GM21367 (cell line): ENCODE measurements at regions not wholly inside any gene's neighbourhood (a gene's known extent, or its start where the extent isn't known, plus 50 kb on each side); places are given as distances from the start of the nearest gene placed in this dataset.

Experiments used
- ATAC-seq: cut with Tn5 transposase; IDR thresholded peaks from one replicate; pipeline ENCODE4 v1.9.1; 2021; ENCODE audit not compliant: unreplicated experiment

- ATAC-seq, result no peak
Measured at GRCh38 chr2:22769497-22769896, 615.5 kb upstream of the KLHL29 start.

- no peak for ATAC-seq
Measured at GRCh38 chr2:22784566-22784965, 600.4 kb upstream of the KLHL29 start.

GRCh38 chr2:22786817-22787216 lies 598.2 kb upstream of the KLHL29 start:
- no peak for ATAC-seq

DNA sequence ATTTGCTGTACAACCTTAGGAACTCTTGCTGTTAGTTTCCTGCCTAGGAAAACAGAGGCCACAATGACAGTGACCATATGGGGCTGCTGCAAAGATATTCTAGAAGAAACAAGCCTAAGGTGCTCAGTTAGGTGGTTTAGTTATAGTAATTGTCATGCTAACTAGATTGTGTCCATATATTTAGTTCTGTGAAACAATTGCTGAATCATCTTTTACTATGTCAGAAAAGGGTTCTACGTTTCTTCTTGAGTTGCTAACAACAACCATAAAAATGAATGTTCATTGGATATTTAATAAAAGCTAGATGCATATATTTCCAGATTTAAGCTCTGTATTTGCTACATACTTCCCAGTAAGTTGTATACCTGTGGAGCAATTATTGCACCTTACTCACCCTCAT lies 597.2 kb upstream of the KLHL29 start:
- ATAC-seq, result no peak

DNA sequence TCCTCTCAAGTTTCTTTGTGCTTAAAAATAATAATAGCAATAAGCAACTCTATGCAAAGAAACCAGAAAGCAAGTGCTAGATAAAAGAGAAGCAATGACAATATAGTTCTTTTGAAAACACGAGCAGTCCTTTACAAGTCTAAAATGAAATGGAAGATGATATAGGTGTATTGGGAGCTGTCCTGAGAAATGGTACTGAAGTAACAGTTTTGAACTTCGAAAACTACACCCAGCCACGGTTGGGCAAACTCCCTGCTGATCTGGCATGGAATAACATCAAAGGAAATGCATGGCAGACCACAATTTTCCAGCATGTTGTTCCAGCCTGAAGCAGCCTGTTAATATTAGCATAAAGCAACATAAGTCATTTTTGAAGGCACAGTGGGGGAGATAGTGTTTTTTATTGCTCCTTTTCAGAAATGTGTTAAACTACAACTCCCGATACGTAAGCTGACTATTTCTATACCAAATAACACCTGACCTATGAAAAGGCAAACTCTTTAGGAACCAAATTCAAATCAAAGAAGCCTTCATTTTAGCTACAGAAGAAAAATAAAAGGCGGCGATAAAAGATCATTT lies 596.1 kb upstream of the KLHL29 start:
- ATAC-seq, result no peak

DNA sequence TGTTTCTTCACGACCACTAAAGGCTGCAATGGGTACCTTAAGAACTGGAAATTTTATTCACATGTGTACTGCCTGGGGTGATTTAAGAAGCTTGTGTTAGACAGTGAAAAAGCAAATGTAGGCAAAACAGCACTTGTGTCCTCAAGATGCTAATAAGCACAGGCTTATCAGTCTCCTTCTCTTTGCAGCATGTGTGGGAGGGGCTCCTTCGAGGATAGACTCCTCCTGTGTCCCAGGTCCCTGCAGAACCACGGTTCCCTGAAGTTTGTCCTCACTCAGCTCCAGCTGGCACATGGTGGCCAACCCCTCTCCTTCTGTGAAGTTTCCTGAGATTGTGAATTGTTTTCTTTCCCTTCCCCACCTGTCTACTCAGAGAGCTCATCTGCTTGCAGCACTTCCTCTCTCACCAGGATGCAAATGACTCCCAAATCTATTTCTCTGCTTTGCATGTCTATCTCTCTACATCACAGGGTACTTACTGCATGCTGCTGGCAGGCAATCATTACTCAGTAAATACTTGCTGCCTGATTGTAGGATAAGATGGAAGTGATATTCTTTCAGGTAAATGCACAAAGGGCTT lies 589.6 kb upstream of the KLHL29 start:
- no peak for ATAC-seq

DNA sequence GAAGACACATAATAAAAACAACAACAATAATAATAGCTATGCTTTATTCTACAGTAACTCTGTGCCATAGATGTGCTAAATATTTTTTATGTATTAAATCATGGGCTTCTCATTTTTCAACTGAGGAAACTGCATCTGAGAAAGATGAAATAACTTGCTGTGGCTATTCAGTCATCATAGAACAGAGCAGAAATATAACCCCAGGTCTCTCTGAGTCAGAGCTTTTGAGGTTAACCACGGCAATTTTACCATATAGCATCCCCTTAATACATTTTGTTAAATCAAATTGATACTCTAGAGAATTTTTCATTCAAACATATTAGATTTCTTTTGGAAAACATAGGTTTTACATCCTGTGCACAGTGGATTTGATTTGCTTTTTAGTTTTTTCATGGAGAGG lies 586.6 kb upstream of the KLHL29 start:
- no peak for ATAC-seq

DNA sequence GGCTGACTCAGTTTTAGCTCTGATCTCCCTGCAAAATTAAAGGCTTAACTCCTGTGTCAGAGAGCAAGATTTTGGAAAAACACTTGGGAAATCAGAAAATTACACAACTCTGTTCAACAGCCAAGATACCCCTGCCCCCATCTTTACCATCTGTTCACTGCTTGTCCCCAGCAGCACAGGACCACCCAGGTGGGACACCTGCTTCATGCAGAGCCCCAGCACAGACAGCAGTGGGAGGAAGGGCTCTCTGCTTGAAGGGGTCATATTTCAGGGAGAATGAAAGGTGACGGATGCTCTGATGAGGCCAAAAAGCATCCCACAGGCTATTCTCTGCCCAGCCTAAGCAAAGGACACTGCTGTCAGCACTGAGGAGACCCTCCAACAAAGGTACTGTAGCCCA lies 584.6 kb upstream of the KLHL29 start:
- ATAC-seq, result no peak

- no peak for ATAC-seq
Measured at GRCh38 chr2:22801071-22801470, 583.9 kb upstream of the KLHL29 start.

GRCh38 chr2:22801970-22802369 lies 583.0 kb upstream of the KLHL29 start:
- ATAC-seq, result no peak

GRCh38 chr2:22807872-22808271 lies 577.1 kb upstream of the KLHL29 start:
- no peak for ATAC-seq

DNA sequence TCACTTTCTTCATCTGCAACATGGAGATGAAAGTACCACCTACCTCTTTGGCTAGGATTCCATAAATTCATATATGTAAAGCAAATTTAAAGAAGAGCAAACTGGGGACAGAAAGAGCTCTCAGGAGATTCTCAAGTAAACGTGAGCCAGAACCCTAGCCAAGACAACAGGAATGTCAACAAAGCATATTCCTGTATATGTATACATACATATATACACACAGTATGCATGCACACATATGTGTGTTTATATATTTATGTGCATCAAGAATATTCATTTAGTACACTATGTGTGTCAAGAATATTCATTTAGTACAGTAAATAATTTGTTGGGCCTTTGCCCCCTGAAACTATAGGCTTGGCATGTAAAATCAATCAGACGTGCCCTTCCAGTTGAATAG lies 574.4 kb upstream of the KLHL29 start:
- no peak for ATAC-seq

DNA sequence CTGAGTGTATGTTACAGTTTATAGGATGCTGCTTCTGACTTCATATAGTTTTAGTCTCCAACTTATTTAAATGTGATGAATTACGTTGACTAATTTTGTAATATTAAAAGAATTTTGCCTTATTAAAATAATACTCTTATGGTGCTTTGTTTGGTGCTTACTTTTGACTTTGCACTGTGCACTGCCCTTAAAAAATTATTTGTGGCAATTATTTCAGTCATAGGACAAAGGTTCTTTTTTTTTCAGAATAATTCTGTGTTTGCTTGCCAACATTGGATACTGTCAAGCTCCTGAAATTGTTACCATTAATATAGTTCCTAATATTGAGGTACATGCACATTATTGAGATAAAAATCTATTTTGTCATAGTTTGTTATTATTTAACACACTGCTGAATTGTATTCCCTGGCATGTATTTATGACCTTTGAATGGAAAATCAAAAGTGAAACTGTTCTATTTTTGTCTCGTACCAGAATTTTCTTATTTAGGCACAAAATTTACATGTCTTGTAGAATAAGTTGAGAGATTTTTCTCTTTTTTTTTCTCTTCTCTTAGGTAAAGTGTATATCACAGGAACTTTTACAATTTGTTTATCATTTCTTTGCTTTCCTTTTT lies 572.8 kb upstream of the KLHL29 start:
- ATAC-seq, result no peak

GRCh38 chr2:22817197-22817596 lies 567.8 kb upstream of the KLHL29 start:
- no peak for ATAC-seq

GRCh38 chr2:22821458-22821857 lies 563.5 kb upstream of the KLHL29 start:
- no peak for ATAC-seq

DNA sequence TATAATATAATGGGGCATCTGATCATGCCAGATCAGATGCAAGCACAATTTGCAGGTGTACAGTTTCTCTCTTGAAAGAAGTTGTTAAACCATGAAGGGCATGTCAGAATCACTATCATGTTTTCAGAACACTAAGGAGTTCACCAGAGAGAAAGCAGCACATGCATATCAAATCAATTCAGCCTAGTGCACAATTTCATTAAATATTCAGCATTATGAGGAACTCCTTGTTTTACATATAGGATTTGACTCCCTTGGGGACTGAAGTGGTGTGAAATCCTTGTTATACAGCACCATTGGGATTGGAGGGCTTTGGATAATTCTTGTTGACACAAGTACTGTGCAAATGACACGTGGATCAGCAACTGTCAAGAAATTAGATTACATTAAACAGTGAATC lies 562.1 kb upstream of the KLHL29 start:
- ATAC-seq, result no peak

- ATAC-seq, result no peak
Measured at GRCh38 chr2:22824618-22825017, 560.4 kb upstream of the KLHL29 start.

DNA sequence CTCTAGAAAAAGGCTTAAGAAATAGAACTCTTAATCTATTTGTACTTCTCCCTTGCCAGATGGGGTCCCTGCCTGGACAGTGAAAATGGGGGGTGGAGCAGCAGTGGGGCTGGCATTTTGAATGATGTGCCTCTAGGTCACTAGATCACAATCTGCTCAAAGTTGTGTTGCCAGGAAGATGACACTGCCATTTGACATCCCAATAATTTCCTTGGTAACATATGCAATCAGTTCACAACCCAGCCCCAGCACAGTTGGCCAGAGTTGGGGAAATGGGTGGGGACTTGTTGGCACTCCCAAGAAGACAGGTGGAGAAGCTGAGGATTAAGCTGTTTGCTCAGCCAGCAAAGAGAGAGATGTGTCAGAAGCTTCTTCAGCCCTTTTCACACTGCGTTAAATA lies 558.3 kb upstream of the KLHL29 start:
- no peak for ATAC-seq

DNA sequence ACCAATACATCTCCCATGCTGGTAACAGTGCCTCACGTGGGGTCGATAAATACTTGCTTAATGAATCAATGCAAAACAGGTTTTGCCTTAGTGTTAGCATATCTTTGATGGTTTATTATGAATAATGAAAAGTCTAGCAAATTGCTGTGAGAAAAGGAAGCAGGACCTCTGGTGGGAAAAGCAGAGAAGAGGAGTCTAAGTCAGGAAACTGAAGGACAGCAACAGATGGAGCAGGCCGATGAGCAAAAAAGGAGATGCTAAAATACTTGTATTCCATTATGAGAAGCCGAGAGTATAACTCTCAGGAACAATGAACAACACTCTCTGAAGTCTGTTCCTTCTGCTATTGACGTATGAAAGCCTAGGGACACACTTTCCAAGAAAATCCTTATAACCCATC lies 555.2 kb upstream of the KLHL29 start:
- ATAC-seq, result no peak

GRCh38 chr2:22832196-22832595 lies 552.8 kb upstream of the KLHL29 start:
- no peak for ATAC-seq

GRCh38 chr2:22838461-22838860 lies 546.5 kb upstream of the KLHL29 start:
- no peak for ATAC-seq

DNA sequence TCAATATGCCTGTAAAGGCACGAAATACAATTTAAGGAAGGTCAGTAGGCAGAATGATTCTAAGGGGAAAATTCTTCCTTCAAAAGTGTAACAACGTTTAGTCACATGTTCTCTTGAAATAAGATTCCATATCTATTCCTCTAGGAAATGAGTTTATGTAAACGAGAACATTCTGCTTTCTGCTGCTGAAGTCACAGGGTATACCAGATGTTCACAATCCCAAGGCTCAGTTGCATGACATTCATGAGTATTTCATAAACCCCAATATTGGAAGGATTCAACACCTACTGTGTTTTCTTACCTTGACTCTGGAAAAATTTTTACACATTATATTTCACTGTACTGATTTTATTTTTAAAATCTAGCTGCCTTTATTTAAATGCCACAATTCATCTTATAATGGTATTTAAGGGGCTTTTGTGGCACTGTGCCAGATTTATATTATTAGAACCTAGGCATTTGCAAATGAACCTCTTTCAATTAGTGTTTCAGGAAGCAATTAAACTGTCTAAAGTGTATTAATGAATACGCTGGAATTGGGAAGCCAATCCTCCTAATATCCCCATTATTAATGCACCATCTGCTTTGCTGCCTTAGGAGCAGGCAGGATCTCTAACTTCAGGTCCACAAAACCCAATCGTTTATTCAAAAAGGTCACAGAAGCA lies 542.6 kb upstream of the KLHL29 start:
- ATAC-seq, result no peak
